Heart right ventricle (tissue), 16 donors: ENCODE measurements at regions not wholly inside any gene's neighbourhood (a gene's known extent, or its start where the extent isn't known, plus 50 kb on each side); places are given as distances from the start of the nearest gene placed in this dataset.

ENCODE experiments used
- ATAC-seq, 8 donors: fragments of 200-7000 bp; cut with Tn5 transposase; one replicate each; pipeline ENCODE4 v1.9.1; 2020; ENCODE audit warnings: mild to moderate bottlenecking in 8 of 8, moderate library complexity in 8 of 8, moderate number of reproducible peaks in 1 of 8
- DNase-seq, 2 donors: peaks; one replicate each; pipeline ENCODE4 v3.0.0-alpha.2; 2020
- H3K27ac ChIP-seq, 10 donors: fragments of 200-600 bp; sonication (generic) in 2 of 10; one replicate each; pipeline versions ENCODE4 v1.5.0 to v1.8.0; 2020 to 2022; ENCODE audit warnings: mild to moderate bottlenecking in 3 of 10
- H3K27me3 ChIP-seq, 7 donors: fragments of 200-600 bp; one replicate each; pipeline ENCODE4 v1.8.0; 2021 to 2022; ENCODE audit warnings: mild to moderate bottlenecking in 2 of 7
- H3K36me3 ChIP-seq, 9 donors: fragments of 200-600 bp; sonication (generic) in 1 of 9; one replicate each; pipeline versions ENCODE4 v1.5.0 to v1.8.0; 2020 to 2022; ENCODE audit warnings: mild to moderate bottlenecking in 2 of 9
- H3K4me1 ChIP-seq, 9 donors: fragments of 200-600 bp; sonication (generic) in 1 of 9; one replicate each; pipeline versions ENCODE4 v1.5.0 to v1.8.0; 2020 to 2022; ENCODE audit warnings: mild to moderate bottlenecking in 4 of 9
- H3K4me3 ChIP-seq, 10 donors: fragments of 200-600 bp; sonication (generic) in 2 of 10; one replicate each; pipeline versions ENCODE4 v1.5.0 to v1.8.0; 2020 to 2022; ENCODE audit warnings: mild to moderate bottlenecking in 7 of 10, moderate library complexity in 2 of 10
- H3K9me3 ChIP-seq, 11 donors: fragments of 200-600 bp in 10 of 11; sonication (generic) in 2 of 11; one replicate each; pipeline versions ENCODE4 v1.5.0 to v1.8.0; 2013 to 2022; ENCODE audit warnings: mild to moderate bottlenecking in 2 of 11, control low read depth in 1 of 11, moderate library complexity in 1 of 11
- WGBS, 2 donors: extraction: QIAGEN DNeasy Blood & Tissue Kit; methylation state at CpG; one replicate each; pipeline ENCODE4 v1.1.7; 2013; ENCODE audit warnings: inconsistent platforms in 1 of 2; 5-methylcytosine and 5-hydroxymethylcytosine counted together
- intact Hi-C, 10 donors: fragments of 100-400 bp; cut with DNase I; formaldehyde crosslinking; loops; one replicate each; pipeline versions ENCODE4 v1.11.1 to v1.14.2; 2022
- TF ChIP-seq, protein P1 (sequence below), 9 donors: fragments of 200-600 bp; sonication (generic) in 2 of 9; IDR thresholded peaks; one replicate each; pipeline versions ENCODE4 v1.5.0 to v1.8.0; 2021 to 2022; ENCODE audit warnings: antibody characterized with exemption in 9 of 9, mild to moderate bottlenecking in 5 of 9, moderate library complexity in 1 of 9
- donor health status: Arrhythmogenic right ventricular cardiomyopathy.
- donor health status: ischemic (EF 13 %, LVEDD 7.1; RV severe dilation, severe dysfunction).
- donor health status: healthy with polysubstance abuse.
- donor health status: DM: no; HTN: yes; CAD: no.
- donor health status: DM: no; HTN: no; CAD: no.
- donor health status: ischemic (EF 25% LVEDD 6.9; RV normal size, moderate dysfunction).
- donor health status: ischemic (EF 25% LVEDD 5.7; RV mildly dilated, moderate dysfunction).
- donor health status: healthy.
- donor health status: DM: yes; HTN: yes; CAD: no.
- donor health status: Ischemic cardiomyopathy.
- donor health status: ischemic (EF 35%, LVEDD 5.7; RV mildly dilated, moderate dysfunction).
- donor health status: nonischemic (EF 11% LVEDD 7.7; RV severe dilation, severe dysfunction).
- donor health status: DM: yes; HTN: yes; CAD: no.
- donor health status: PGD.
- donor health status: ischemic (EF 29% LVEDD 5.4; RV normal size, mild dysfunction).
- donor health status: nonischemic (EF 23%, LVEDD 6.1; RV moderate dilation, normal function).

DNA sequence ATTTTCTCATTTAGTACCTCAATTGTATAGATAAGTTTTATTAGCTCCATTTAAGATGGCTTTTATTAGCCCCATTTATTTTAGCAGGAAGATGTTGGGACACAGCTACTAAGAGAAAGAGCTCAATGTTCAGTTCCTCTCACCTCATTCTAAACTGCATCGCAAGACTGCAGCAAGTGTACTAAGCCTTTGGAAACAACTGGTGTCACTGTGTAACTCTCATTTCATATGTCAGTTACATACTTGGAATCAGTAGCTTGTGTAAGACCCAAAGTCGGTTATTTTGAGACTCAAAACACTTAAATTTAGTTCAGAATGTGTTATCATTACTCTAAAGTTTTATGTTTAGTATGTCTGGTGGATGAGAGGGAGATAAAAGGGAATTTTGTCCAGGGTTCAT, 482.9 kb downstream of the BMP2 start:
- Histone ChIP-seq H3K36me3 (no peaks in the 10 kb centered on the region), H3K4me1 (peaks cover 0 to 14% (median 0%) of the 10 kb centered on the region in 9 donors), H3K27ac (no peak overlapping the region), H3K27me3 (no peaks in the 10 kb centered on the region), H3K4me3 (no peak overlapping the region), H3K9me3 (no peaks in the 10 kb centered on the region)
- intact Hi-C loops, result loop anchor here in 2 of 10 donors (10.0 kb wide), 1 partner anchor 126 kb away; no protein-coding TSS in a partner anchor
- 71 to 78% methylated on average over 2 of the region's 2 CpGs for WGBS, 2 donors
- TF ChIP-seq, protein P1, sequence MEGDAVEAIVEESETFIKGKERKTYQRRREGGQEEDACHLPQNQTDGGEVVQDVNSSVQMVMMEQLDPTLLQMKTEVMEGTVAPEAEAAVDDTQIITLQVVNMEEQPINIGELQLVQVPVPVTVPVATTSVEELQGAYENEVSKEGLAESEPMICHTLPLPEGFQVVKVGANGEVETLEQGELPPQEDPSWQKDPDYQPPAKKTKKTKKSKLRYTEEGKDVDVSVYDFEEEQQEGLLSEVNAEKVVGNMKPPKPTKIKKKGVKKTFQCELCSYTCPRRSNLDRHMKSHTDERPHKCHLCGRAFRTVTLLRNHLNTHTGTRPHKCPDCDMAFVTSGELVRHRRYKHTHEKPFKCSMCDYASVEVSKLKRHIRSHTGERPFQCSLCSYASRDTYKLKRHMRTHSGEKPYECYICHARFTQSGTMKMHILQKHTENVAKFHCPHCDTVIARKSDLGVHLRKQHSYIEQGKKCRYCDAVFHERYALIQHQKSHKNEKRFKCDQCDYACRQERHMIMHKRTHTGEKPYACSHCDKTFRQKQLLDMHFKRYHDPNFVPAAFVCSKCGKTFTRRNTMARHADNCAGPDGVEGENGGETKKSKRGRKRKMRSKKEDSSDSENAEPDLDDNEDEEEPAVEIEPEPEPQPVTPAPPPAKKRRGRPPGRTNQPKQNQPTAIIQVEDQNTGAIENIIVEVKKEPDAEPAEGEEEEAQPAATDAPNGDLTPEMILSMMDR (IDR thresholded peaks at IDR 0.05), result no peak
- DNase-seq, result no peak
- ATAC-seq, result peak in 2 of 8 donors; percentile 42 to 52

GRCh38 chr20:7257099-7257498, 489.6 kb downstream of the BMP2 start:
- H3K4me3 ChIP-seq, result peak overlapping the region in 8 of 10 donors; percentile 0 to 54 (median 39)
- peak overlapping the region in 8 of 10 donors; percentile 14 to 86 (median 74) for H3K27ac ChIP-seq

DNA sequence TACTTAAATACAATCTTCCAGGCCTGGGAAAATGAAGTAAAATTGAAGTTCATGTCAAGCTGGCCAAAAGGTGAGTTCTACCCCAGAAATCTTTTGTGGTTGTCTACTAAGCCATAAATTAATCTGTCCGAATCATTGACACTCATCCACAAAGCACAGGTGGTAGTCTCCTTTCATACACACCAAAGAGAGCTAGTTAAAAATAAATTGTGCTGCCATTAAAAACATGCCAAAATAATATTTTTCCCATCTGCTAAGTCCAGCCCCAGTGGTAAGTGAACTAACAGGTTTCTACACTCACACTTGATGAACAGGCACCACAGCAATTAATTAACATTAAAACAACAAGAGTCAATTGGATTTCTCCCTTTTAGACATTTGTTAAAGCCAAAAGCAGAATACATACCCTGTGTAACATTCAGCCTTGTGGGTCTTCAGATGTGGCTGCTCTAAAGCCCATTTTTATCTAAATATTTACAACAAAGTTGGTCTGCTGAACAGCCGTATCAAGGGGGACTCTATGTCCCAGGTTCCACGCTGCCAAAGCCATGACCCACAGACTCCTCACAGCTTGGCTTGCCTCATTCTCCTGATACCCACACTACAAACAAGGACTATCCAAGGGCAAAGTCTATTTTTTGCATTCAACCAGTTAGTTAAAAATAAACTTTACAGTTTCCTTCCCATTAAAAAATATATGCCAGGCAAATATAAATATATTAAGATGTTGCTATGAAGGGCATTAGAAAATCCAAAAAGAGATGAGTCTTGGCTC, 490.4 kb downstream of the BMP2 start:
- whole genome bisulfite sequencing, 2 donors, result 54 to 63% methylated on average over 3 of the region's 3 CpGs
- Histone ChIP-seq H3K27ac (peak overlapping the region; percentile 42 to 86 (median 73)), H3K4me1 (peaks cover 0 to 15% (median 0%) of the 10 kb centered on the region in 9 donors), H3K9me3 (peaks cover 0 to 11% (median 0%) of the 10 kb centered on the region in 11 donors), H3K4me3 (peak overlapping the region in 9 of 10 donors; percentile 19 to 54 (median 36)), H3K36me3 (no peaks in the 10 kb centered on the region), H3K27me3 (no peaks in the 10 kb centered on the region)
- DNase-seq (peak; percentile 18 to 37), ATAC-seq (peak; percentile 77 to 99 (median 95))
- TF ChIP-seq, protein P1 (IDR thresholded peaks at IDR 0.05), result no peak
- intact Hi-C loops, result loop anchor here in 2 of 10 donors (10.0 kb wide), 1 partner anchor 133 kb away; no protein-coding TSS in a partner anchor

More at GRCh38 chr20:7257099-7257498, 489.6 kb downstream of the BMP2 start:
- Histone ChIP-seq H3K9me3 (peaks cover 0 to 11% (median 0%) of the 10 kb centered on the region in 11 donors), H3K27me3 (no peaks in the 10 kb centered on the region), H3K4me1 (peaks cover 0 to 15% (median 0%) of the 10 kb centered on the region in 9 donors), H3K36me3 (no peaks in the 10 kb centered on the region)
- TF ChIP-seq, protein P1 (IDR thresholded peaks at IDR 0.05), result no peak
- 54 to 77% methylated on average over 2 of the region's 2 CpGs for whole genome bisulfite sequencing, 2 donors
- ATAC-seq, result peak in 1 of 8 donors; percentile 11
- intact Hi-C loops, result loop anchor here in 2 of 10 donors (10.0 kb wide), 1 partner anchor 132 kb away; no protein-coding TSS in a partner anchor
- DNase-seq, result no peak

DNA sequence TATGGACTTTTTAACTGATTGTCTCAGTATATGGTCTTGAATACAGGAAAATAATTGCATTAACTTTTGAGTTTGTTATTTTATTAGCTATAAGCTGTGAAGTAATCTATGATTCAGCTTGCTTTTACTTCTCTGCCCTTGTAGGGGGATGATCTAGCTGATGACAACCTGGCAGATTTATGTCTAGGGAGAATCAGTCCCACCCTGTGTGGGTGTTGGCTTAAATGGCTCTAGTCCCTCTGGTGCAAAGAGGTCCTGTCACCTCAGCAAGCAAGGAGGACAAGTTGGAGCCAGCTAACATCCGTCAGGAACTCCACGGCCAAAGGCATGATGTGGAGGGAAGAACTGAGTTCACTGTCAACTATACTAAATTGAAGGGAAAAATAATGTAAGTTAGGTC, 495.3 kb downstream of the BMP2 start:
- WGBS, 2 donors, result 74 to 93% methylated on average over 2 of the region's 2 CpGs
- no peaks in the 10 kb centered on the region for H3K27me3 ChIP-seq
- no peak for DNase-seq
- ATAC-seq, result no peak
- no peaks in the 10 kb centered on the region for H3K36me3 ChIP-seq
- H3K27ac ChIP-seq, result no peak overlapping the region
- TF ChIP-seq, protein P1 (IDR thresholded peaks at IDR 0.05), result no peak
- H3K9me3 ChIP-seq, result peaks cover 0 to 11% (median 0%) of the 10 kb centered on the region in 11 donors
- intact Hi-C loops, result no loop called here
- no peak overlapping the region for H3K4me3 ChIP-seq
- peaks cover 0 to 4% (median 0%) of the 10 kb centered on the region in 9 donors for H3K4me1 ChIP-seq
